GM23338 (cell line): ENCODE measurements at regions not wholly inside any gene's neighbourhood (a gene's known extent, or its start where the extent isn't known, plus 50 kb on each side); places are given as distances from the start of the nearest gene placed in this dataset.

Source experiments
- CREB1 ChIP-seq: fragments of 250-450 bp; sonication (Bioruptor Pico); IDR thresholded peaks from 2 replicates; pipeline ENCODE4 v1.5.0; 2020; ENCODE audit warnings: low read depth, mild to moderate bottlenecking, moderate library complexity
- EZH2 ChIP-seq: fragments of 200-600 bp; sonication (generic); IDR thresholded peaks from one replicate; pipeline ENCODE4 v1.8.0; 2017; ENCODE audit warnings: antibody characterized with exemption, mild to moderate bottlenecking, low read depth; ENCODE audit not compliant: unreplicated experiment
- JUNB ChIP-seq: IDR thresholded peaks from one replicate; pipeline ENCODE4 v1.6.1; 2016; ENCODE audit warnings: antibody characterized with exemption; ENCODE audit not compliant: unreplicated experiment
- POLR2AphosphoS5 ChIP-seq: IDR thresholded peaks from 2 replicates; pipeline ENCODE4 v1.6.1; 2016; ENCODE audit warnings: antibody characterized with exemption, low read depth
- STAT1 ChIP-seq: IDR thresholded peaks from one replicate; pipeline ENCODE4 v1.6.1; 2016; ENCODE audit warnings: antibody characterized with exemption; ENCODE audit not compliant: unreplicated experiment
- TF ChIP-seq, protein P1 (sequence below), 2 experiments: fragments of 200-600 bp in 1 of 2; sonication (generic) in 1 of 2; conservative IDR thresholded peaks; 2 replicates each; pipeline versions ENCODE4 v1.5.1 to v1.6.1; 2016 to 2017; ENCODE audit warnings: antibody characterized with exemption in 2 of 2, low read depth in 2 of 2, mild to moderate bottlenecking in 2 of 2, moderate library complexity in 1 of 2
- TF ChIP-seq, protein P2 (sequence below): IDR thresholded peaks from one replicate; pipeline ENCODE4 v1.6.1; 2018; ENCODE audit warnings: antibody characterized with exemption; ENCODE audit not compliant: unreplicated experiment

GRCh38 chr13:33388286-33388998 is 102.9 kb upstream of the STARD13 start:
- TF ChIP-seq, protein P1, sequence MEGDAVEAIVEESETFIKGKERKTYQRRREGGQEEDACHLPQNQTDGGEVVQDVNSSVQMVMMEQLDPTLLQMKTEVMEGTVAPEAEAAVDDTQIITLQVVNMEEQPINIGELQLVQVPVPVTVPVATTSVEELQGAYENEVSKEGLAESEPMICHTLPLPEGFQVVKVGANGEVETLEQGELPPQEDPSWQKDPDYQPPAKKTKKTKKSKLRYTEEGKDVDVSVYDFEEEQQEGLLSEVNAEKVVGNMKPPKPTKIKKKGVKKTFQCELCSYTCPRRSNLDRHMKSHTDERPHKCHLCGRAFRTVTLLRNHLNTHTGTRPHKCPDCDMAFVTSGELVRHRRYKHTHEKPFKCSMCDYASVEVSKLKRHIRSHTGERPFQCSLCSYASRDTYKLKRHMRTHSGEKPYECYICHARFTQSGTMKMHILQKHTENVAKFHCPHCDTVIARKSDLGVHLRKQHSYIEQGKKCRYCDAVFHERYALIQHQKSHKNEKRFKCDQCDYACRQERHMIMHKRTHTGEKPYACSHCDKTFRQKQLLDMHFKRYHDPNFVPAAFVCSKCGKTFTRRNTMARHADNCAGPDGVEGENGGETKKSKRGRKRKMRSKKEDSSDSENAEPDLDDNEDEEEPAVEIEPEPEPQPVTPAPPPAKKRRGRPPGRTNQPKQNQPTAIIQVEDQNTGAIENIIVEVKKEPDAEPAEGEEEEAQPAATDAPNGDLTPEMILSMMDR (conservative IDR thresholded peaks at IDR 0.05; ENCODE audit: low read depth in 2 of 2): peak in 1 of 2 experiments; percentile 24; a peak in 1 of 4 replicates
- TF ChIP-seq EZH2 (no peak), JUNB (no peak), POLR2AphosphoS5 (no peak), STAT1 (no peak), CREB1 (CRISPR knock-in tag) (no peak)
- TF ChIP-seq, protein P2, sequence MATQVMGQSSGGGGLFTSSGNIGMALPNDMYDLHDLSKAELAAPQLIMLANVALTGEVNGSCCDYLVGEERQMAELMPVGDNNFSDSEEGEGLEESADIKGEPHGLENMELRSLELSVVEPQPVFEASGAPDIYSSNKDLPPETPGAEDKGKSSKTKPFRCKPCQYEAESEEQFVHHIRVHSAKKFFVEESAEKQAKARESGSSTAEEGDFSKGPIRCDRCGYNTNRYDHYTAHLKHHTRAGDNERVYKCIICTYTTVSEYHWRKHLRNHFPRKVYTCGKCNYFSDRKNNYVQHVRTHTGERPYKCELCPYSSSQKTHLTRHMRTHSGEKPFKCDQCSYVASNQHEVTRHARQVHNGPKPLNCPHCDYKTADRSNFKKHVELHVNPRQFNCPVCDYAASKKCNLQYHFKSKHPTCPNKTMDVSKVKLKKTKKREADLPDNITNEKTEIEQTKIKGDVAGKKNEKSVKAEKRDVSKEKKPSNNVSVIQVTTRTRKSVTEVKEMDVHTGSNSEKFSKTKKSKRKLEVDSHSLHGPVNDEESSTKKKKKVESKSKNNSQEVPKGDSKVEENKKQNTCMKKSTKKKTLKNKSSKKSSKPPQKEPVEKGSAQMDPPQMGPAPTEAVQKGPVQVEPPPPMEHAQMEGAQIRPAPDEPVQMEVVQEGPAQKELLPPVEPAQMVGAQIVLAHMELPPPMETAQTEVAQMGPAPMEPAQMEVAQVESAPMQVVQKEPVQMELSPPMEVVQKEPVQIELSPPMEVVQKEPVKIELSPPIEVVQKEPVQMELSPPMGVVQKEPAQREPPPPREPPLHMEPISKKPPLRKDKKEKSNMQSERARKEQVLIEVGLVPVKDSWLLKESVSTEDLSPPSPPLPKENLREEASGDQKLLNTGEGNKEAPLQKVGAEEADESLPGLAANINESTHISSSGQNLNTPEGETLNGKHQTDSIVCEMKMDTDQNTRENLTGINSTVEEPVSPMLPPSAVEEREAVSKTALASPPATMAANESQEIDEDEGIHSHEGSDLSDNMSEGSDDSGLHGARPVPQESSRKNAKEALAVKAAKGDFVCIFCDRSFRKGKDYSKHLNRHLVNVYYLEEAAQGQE: no peak
